Umbilical cord (tissue), 1 donor: ENCODE measurements at regions not wholly inside any gene's neighbourhood (a gene's known extent, or its start where the extent isn't known, plus 50 kb on each side); places are given as distances from the start of the nearest gene placed in this dataset.

Experiments
- DNase-seq: peaks from one replicate; pipeline ENCODE4 v3.0.0-alpha.2; 2015; ENCODE audit warnings: low spot score

- DNase-seq = no peak
Measured at GRCh38 chr6:147715035-147715434, 206.5 kb downstream of the SAMD5 start.

- no peak for DNase-seq
Measured at GRCh38 chr6:147716434-147716833, 207.9 kb downstream of the SAMD5 start.

GRCh38 chr6:147717991-147718390 lies 209.5 kb downstream of the SAMD5 start:
- no peak for DNase-seq

GRCh38 chr6:147722158-147722557 lies 213.7 kb downstream of the SAMD5 start:
- no peak for DNase-seq

- no peak for DNase-seq
Measured at GRCh38 chr6:147724454-147724853, 216.0 kb downstream of the SAMD5 start.

GRCh38 chr6:147726342-147726741 lies 217.9 kb downstream of the SAMD5 start:
- no peak for DNase-seq

GRCh38 chr6:147728903-147729302 lies 220.4 kb downstream of the SAMD5 start:
- no peak for DNase-seq

- DNase-seq = peak; percentile 89
Measured at GRCh38 chr6:147733686-147734085, 225.2 kb downstream of the SAMD5 start.

GRCh38 chr6:147734151-147734550 lies 225.7 kb downstream of the SAMD5 start:
- DNase-seq = peak; percentile 95

- DNase-seq = no peak
Measured at GRCh38 chr6:147735924-147736323, 227.4 kb downstream of the SAMD5 start.

GRCh38 chr6:147737115-147737514 lies 228.6 kb downstream of the SAMD5 start:
- no peak for DNase-seq

GRCh38 chr6:147738099-147738498 lies 229.6 kb downstream of the SAMD5 start:
- DNase-seq = peak; percentile 80

- DNase-seq = peak; percentile 90
Measured at GRCh38 chr6:147738516-147739162, 230.1 kb downstream of the SAMD5 start.

GRCh38 chr6:147740326-147740725 lies 231.8 kb downstream of the SAMD5 start:
- no peak for DNase-seq

- DNase-seq = no peak
Measured at GRCh38 chr6:147740916-147741315, 232.4 kb downstream of the SAMD5 start.

- no peak for DNase-seq
Measured at GRCh38 chr6:147741389-147741788, 232.9 kb downstream of the SAMD5 start.

- no peak for DNase-seq
Measured at GRCh38 chr6:147742440-147742839, 233.9 kb downstream of the SAMD5 start.

- DNase-seq = no peak
Measured at GRCh38 chr6:147744012-147744411, 235.5 kb downstream of the SAMD5 start.

- no peak for DNase-seq
Measured at GRCh38 chr6:147749331-147749730, 240.8 kb downstream of the SAMD5 start.

GRCh38 chr6:147750413-147750812 lies 241.9 kb downstream of the SAMD5 start:
- no peak for DNase-seq

- DNase-seq = no peak
Measured at GRCh38 chr6:147751232-147751631, 242.7 kb downstream of the SAMD5 start.

- DNase-seq = peak; percentile 68
Measured at GRCh38 chr6:147752689-147753403, 244.4 kb downstream of the SAMD5 start.

GRCh38 chr6:147755999-147756398 lies 247.5 kb downstream of the SAMD5 start:
- no peak for DNase-seq
